C4-2B (cell line): ENCODE measurements at regions not wholly inside any gene's neighbourhood (a gene's known extent, or its start where the extent isn't known, plus 50 kb on each side); places are given as distances from the start of the nearest gene placed in this dataset.

Experiments used
- ZFX ChIP-seq: fragments of 450-650 bp; IDR thresholded peaks from 2 replicates; pipeline ENCODE4 v1.6.1; 2017
- TF ChIP-seq, protein P1 (sequence below): fragments of 450-650 bp; conservative IDR thresholded peaks from 2 replicates; pipeline ENCODE4 v1.5.1; 2017; ENCODE audit warnings: mild to moderate bottlenecking

DNA sequence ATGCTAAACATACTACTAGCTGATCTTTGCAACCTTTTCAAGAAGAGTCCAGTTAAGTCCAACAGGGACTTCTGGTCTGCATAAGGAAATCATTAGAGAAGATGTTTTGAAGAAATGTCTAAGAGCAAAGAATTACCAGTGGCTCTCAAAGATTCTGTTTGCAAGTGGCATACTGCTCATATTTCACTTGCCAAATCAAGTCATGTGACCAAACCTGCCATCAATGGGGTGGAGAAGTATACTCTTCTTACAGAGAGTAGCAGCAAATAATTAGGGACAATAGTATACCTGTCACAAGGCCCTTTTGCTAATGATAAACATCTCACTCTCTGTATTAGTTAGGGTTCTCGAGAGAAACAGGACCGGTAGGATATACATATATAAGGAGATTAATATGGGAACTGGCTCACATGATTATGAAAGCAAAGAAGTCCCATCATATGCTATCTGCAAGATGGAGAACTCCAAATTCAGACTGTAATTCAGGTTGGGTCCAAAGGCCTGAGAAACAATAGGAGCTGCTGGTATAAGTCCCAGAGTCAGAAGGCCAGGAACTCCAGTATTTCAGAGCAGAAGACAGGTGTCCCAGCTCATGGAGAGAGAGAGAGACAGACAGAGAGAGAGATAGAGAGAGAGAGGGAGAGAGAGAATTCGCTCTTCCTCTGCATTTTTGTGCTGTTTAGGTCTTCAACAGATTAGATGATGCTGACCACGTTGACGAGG lies 111.5 kb downstream of the LCA5 start:
- TF ChIP-seq, protein P1, sequence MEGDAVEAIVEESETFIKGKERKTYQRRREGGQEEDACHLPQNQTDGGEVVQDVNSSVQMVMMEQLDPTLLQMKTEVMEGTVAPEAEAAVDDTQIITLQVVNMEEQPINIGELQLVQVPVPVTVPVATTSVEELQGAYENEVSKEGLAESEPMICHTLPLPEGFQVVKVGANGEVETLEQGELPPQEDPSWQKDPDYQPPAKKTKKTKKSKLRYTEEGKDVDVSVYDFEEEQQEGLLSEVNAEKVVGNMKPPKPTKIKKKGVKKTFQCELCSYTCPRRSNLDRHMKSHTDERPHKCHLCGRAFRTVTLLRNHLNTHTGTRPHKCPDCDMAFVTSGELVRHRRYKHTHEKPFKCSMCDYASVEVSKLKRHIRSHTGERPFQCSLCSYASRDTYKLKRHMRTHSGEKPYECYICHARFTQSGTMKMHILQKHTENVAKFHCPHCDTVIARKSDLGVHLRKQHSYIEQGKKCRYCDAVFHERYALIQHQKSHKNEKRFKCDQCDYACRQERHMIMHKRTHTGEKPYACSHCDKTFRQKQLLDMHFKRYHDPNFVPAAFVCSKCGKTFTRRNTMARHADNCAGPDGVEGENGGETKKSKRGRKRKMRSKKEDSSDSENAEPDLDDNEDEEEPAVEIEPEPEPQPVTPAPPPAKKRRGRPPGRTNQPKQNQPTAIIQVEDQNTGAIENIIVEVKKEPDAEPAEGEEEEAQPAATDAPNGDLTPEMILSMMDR, result no peak
- no peak for TF ChIP-seq ZFX
